ENCODE measurements at regions not wholly inside any gene's neighbourhood (a gene's known extent, or its start where the extent isn't known, plus 50 kb on each side); places are given as distances from the start of the nearest gene placed in this dataset.

GRCh38 chr20:53831812-53832211 lies 238.2 kb upstream of the ZNF217 start:
- no peaks in the 10 kb centered on the region for H3K36me3 ChIP-seq (ENCODE audit: insufficient read depth, low read length)
- H4K20me1 ChIP-seq (ENCODE audit: insufficient read depth, low read length) = no peaks in the 10 kb centered on the region
- no peaks in the 10 kb centered on the region for H3K79me2 ChIP-seq (ENCODE audit: insufficient read depth, low read length)
- H3K27me3 ChIP-seq (ENCODE audit: insufficient read depth, low read length) = no peaks in the 10 kb centered on the region
- no peaks in the 10 kb centered on the region for H3K9me3 ChIP-seq (ENCODE audit: low read depth, low read length)
- DNase-seq (ENCODE audit: insufficient read length, low spot score, missing footprints) = no peak
- peaks cover 34% of the 10 kb centered on the region for H3K4me1 ChIP-seq (ENCODE audit: insufficient read depth, low read length)
- peak overlapping the region; percentile 7 for H3K27ac ChIP-seq (ENCODE audit: low read depth, low read length)
- no peak overlapping the region for H3K4me2 ChIP-seq (ENCODE audit: insufficient read depth, low read length)
- no peak overlapping the region for H3K4me3 ChIP-seq (ENCODE audit: insufficient read depth, low read length)
- TF ChIP-seq CTCF (IDR thresholded peaks at IDR 0.05; ENCODE audit: extremely low read depth, low read depth, low read length) = no peak
- H2AFZ ChIP-seq (ENCODE audit: low read length) = no peak overlapping the region

- peaks cover 34% of the 10 kb centered on the region for H3K4me1 ChIP-seq (ENCODE audit: insufficient read depth, low read length)
- no peaks in the 10 kb centered on the region for H4K20me1 ChIP-seq (ENCODE audit: insufficient read depth, low read length)
- H3K27ac ChIP-seq (ENCODE audit: low read depth, low read length) = peak overlapping the region; percentile 100
- H3K27me3 ChIP-seq (ENCODE audit: insufficient read depth, low read length) = no peaks in the 10 kb centered on the region
- no peak for TF ChIP-seq CTCF (IDR thresholded peaks at IDR 0.05; ENCODE audit: extremely low read depth, low read depth, low read length)
- H3K4me2 ChIP-seq (ENCODE audit: insufficient read depth, low read length) = no peak overlapping the region
- H3K4me3 ChIP-seq (ENCODE audit: insufficient read depth, low read length) = no peak overlapping the region
- no peaks in the 10 kb centered on the region for H3K36me3 ChIP-seq (ENCODE audit: insufficient read depth, low read length)
- no peaks in the 10 kb centered on the region for H3K9me3 ChIP-seq (ENCODE audit: low read depth, low read length)
- H3K79me2 ChIP-seq (ENCODE audit: insufficient read depth, low read length) = no peaks in the 10 kb centered on the region
- DNase-seq (ENCODE audit: insufficient read length, low spot score, missing footprints) = no peak
- no peak overlapping the region for H2AFZ ChIP-seq (ENCODE audit: low read length)
These were observed 237.6 kb upstream of the ZNF217 start for GRCh38 chr20:53831228-53831627.

GRCh38 chr20:53829724-53830521 lies 236.3 kb upstream of the ZNF217 start:
- H3K79me2 ChIP-seq (ENCODE audit: insufficient read depth, low read length) = no peaks in the 10 kb centered on the region
- peak; percentile 48 for DNase-seq (ENCODE audit: insufficient read length, low spot score, missing footprints)
- peak overlapping the region; percentile 90 for H3K4me2 ChIP-seq (ENCODE audit: insufficient read depth, low read length)
- TF ChIP-seq CTCF (IDR thresholded peaks at IDR 0.05; ENCODE audit: extremely low read depth, low read depth, low read length) = no peak
- no peaks in the 10 kb centered on the region for H4K20me1 ChIP-seq (ENCODE audit: insufficient read depth, low read length)
- peak overlapping the region; percentile 41 for H3K4me3 ChIP-seq (ENCODE audit: insufficient read depth, low read length)
- peaks cover 34% of the 10 kb centered on the region for H3K4me1 ChIP-seq (ENCODE audit: insufficient read depth, low read length)
- no peaks in the 10 kb centered on the region for H3K9me3 ChIP-seq (ENCODE audit: low read depth, low read length)
- peak overlapping the region; percentile 100 for H3K27ac ChIP-seq (ENCODE audit: low read depth, low read length)
- H2AFZ ChIP-seq (ENCODE audit: low read length) = no peak overlapping the region
- no peaks in the 10 kb centered on the region for H3K36me3 ChIP-seq (ENCODE audit: insufficient read depth, low read length)
- H3K27me3 ChIP-seq (ENCODE audit: insufficient read depth, low read length) = no peaks in the 10 kb centered on the region

DNA sequence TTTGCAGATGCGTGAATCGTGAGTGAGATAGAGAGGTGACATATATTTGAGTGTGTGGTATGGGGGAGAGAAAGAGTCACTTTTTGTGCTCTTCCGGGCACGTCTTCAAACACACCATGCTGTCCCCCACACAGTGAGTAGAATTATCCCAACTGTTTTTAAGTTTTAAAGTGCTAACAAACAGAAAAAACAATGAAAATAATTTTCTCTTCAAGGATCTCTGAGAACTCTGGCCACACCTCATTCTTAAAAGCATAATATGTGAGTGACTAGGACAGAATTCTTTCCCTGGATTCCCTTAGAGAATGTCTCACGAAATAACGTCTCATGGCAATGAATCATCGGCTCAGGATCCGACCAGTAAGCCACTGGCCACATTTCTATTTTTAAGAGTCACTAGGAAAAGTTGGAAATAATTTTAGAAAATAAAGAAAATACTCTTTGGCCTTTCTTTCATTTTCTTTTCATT lies 235.7 kb upstream of the ZNF217 start:
- no peaks in the 10 kb centered on the region for H3K79me2 ChIP-seq (ENCODE audit: insufficient read depth, low read length)
- H3K27me3 ChIP-seq (ENCODE audit: insufficient read depth, low read length) = no peaks in the 10 kb centered on the region
- H3K4me1 ChIP-seq (ENCODE audit: insufficient read depth, low read length) = peaks cover 34% of the 10 kb centered on the region
- H3K9me3 ChIP-seq (ENCODE audit: low read depth, low read length) = no peaks in the 10 kb centered on the region
- H3K4me3 ChIP-seq (ENCODE audit: insufficient read depth, low read length) = peak overlapping the region; percentile 64
- H2AFZ ChIP-seq (ENCODE audit: low read length) = no peak overlapping the region
- H3K36me3 ChIP-seq (ENCODE audit: insufficient read depth, low read length) = no peaks in the 10 kb centered on the region
- peak overlapping the region; percentile 90 for H3K4me2 ChIP-seq (ENCODE audit: insufficient read depth, low read length)
- H3K27ac ChIP-seq (ENCODE audit: low read depth, low read length) = peak overlapping the region; percentile 100
- no peak for TF ChIP-seq CTCF (IDR thresholded peaks at IDR 0.05; ENCODE audit: extremely low read depth, low read depth, low read length)
- DNase-seq (ENCODE audit: insufficient read length, low spot score, missing footprints) = peak; percentile 69
- H4K20me1 ChIP-seq (ENCODE audit: insufficient read depth, low read length) = no peaks in the 10 kb centered on the region
